Common myeloid progenitor, CD34-positive (primary cell): ENCODE measurements at regions not wholly inside any gene's neighbourhood (a gene's known extent, or its start where the extent isn't known, plus 50 kb on each side); places are given as distances from the start of the nearest gene placed in this dataset.

Experiments used
- CTCF ChIA-PET: fragments of 350-600 bp; sonication (Branson Sonifier 250); formaldehyde crosslinking; loops from one replicate; lab custom pipeline; 2021; ENCODE audit warnings: antibody characterized with exemption; lab: Charles Lee
- POLR2A ChIA-PET: fragments of 350-600 bp; sonication (Branson Sonifier 250); formaldehyde crosslinking; loops from one replicate; lab custom pipeline; 2021; ENCODE audit warnings: antibody characterized with exemption; lab: Charles Lee
- DNase-seq, 3 donors: peaks; one replicate each; pipeline versions ENCODE4 v3.0.0 to v3.0.0-alpha.2; 2013
- H3K27ac ChIP-seq, 2 experiments: 1 replicate in 1 of 2; 2 replicates in 1 of 2; pipeline ENCODE4 v1.7.0; 2013; ENCODE audit warnings: inconsistent platforms in 2 of 2, low read length in 2 of 2, mild to moderate bottlenecking in 2 of 2, low read depth in 1 of 2, moderate library complexity in 1 of 2; ENCODE audit not compliant: severe bottlenecking in 2 of 2, insufficient read depth in 1 of 2, poor library complexity in 1 of 2
- H3K27me3 ChIP-seq, 5 experiments: replicated peaks in 2 of 5; 1 replicate in 3 of 5; 2 replicates in 2 of 5; pipeline versions ENCODE4 v1.6.1 to v1.7.0; 2013; ENCODE audit warnings: low read length in 4 of 5, mild to moderate bottlenecking in 2 of 5, moderate library complexity in 2 of 5, inconsistent platforms in 1 of 5; ENCODE audit not compliant: insufficient read depth in 5 of 5, control insufficient read depth in 4 of 5
- H3K36me3 ChIP-seq, 4 experiments: 1 replicate in 2 of 4; 2 replicates in 2 of 4; pipeline versions ENCODE4 v1.6.1 to v1.7.0; 2013; ENCODE audit warnings: low read length in 3 of 4, control low read depth in 1 of 4, mild to moderate bottlenecking in 1 of 4; ENCODE audit not compliant: control insufficient read depth in 4 of 4, insufficient read depth in 4 of 4
- H3K4me1 ChIP-seq, 4 experiments: 1 replicate in 3 of 4; 2 replicates in 1 of 4; pipeline versions ENCODE4 v1.6.1 to v1.7.1; 2013; ENCODE audit warnings: low read length in 3 of 4, mild to moderate bottlenecking in 3 of 4, control low read depth in 1 of 4, inconsistent platforms in 1 of 4, moderate library complexity in 1 of 4; ENCODE audit not compliant: control insufficient read depth in 4 of 4, insufficient read depth in 4 of 4; ENCODE audit errors: control extremely low read depth in 1 of 4
- H3K4me3 ChIP-seq, 7 experiments: 1 replicate in 4 of 7; 2 replicates in 3 of 7; pipeline versions ENCODE4 v1.5.1 to v1.7.0; 2013; ENCODE audit warnings: mild to moderate bottlenecking in 7 of 7, low read length in 6 of 7, moderate library complexity in 6 of 7, inconsistent platforms in 2 of 7, low read depth in 2 of 7, control low read depth in 1 of 7; ENCODE audit not compliant: insufficient read depth in 4 of 7, control insufficient read depth in 1 of 7; ENCODE audit errors: extremely low read depth in 1 of 7
- H3K9me3 ChIP-seq, 5 experiments: 1 replicate in 4 of 5; 2 replicates in 1 of 5; pipeline versions ENCODE4 v1.6.1 to v1.7.1; 2013; ENCODE audit warnings: low read length in 4 of 5, mild to moderate bottlenecking in 2 of 5, inconsistent platforms in 1 of 5, low read depth in 1 of 5, moderate library complexity in 1 of 5; ENCODE audit not compliant: control insufficient read depth in 4 of 5, insufficient read depth in 2 of 5; ENCODE audit errors: control extremely low read depth in 1 of 5
- WGBS: methylation state at CpG from one replicate; pipeline ENCODE4 v1.1.5; 2013; ENCODE audit not compliant: insufficient coverage; 5-methylcytosine and 5-hydroxymethylcytosine counted together

DNA sequence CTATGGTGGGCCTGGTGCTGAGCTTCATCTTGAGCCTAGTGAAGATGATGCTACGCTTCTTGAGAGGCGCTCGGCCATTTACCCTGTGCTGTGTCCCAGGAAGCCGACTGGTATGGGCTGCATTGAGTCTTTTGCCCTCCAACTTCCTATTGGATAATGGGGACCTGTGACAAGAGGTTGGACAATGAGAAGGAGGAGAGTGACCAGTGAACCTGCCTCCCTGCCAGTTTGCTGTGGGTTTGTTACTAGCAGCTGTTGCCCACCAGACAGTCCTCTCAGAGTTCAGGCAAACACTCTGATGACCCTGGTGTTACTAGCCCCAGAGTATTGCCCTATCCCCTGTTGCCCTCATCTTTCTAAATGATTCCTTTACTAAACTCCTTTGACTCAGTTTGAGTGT is 99.6 kb upstream of the PFN2 start:
- H3K4me1 ChIP-seq, result no peaks in the 10 kb centered on the region
- WGBS, result 100% methylated on average over 3 of the region's 4 CpGs
- no peaks in the 10 kb centered on the region for H3K36me3 ChIP-seq
- H3K9me3 ChIP-seq, result no peaks in the 10 kb centered on the region
- H3K27me3 ChIP-seq, result peaks cover 2 to 16% (median 11%) of the 10 kb centered on the region in 5 experiments
- DNase-seq, result no peak
- ChIA-PET POLR2A (no interaction called here), CTCF (no interaction called here)
- H3K4me3 ChIP-seq, result no peak overlapping the region
- no peak overlapping the region for H3K27ac ChIP-seq

DNA sequence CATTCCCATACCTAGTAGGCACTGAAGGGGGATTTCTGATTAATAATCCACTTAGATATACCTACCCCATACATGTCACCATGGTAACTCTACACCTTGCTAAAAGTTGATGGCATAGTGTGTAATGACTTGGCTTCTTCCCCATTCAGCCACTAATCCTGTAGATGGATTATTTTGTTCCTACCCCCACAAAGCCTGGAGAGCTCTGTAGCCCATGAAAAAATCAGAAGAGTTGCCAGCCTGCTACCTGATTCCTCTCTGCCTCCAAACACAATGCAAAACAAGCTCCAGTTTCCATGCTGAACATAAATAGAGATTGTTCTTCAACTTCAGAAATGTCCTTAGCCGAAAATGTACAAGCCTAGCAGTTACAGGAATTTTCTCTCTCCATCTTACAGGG is 98.9 kb upstream of the PFN2 start:
- Histone ChIP-seq H3K4me3 (no peak overlapping the region), H3K9me3 (no peaks in the 10 kb centered on the region), H3K27me3 (peaks cover 2 to 16% (median 10%) of the 10 kb centered on the region in 5 experiments), H3K4me1 (no peaks in the 10 kb centered on the region), H3K36me3 (no peaks in the 10 kb centered on the region), H3K27ac (no peak overlapping the region)
- no peak for DNase-seq
- POLR2A ChIA-PET, result no interaction called here
- CTCF ChIA-PET, result interaction anchor here (0.5 to 1.8 kb wide), 2 partner anchors 10 to 44 kb away, joined by 3 to 4 read pairs; no protein-coding TSS in a partner anchor
- WGBS, result 100% methylated on average over 1 of the region's 1 CpG

GRCh38 chr3:150069154-150069527 is 98.4 kb upstream of the PFN2 start:
- ChIA-PET CTCF (interaction anchor here (0.5 to 1.8 kb wide), 2 partner anchors 10 to 44 kb away, joined by 3 to 4 read pairs; no protein-coding TSS in a partner anchor), POLR2A (no interaction called here)
- Histone ChIP-seq H3K36me3 (no peaks in the 10 kb centered on the region), H3K4me1 (no peaks in the 10 kb centered on the region), H3K27me3 (peaks cover 2 to 15% (median 10%) of the 10 kb centered on the region in 5 experiments), H3K9me3 (no peaks in the 10 kb centered on the region), H3K27ac (no peak overlapping the region), H3K4me3 (no peak overlapping the region)
- 90% methylated on average over 1 of the region's 1 CpG for WGBS
- DNase-seq, result no peak

GRCh38 chr3:150068440-150069153 is 97.9 kb upstream of the PFN2 start:
- H3K27me3 ChIP-seq, result peaks cover 2 to 15% (median 10%) of the 10 kb centered on the region in 5 experiments
- H3K9me3 ChIP-seq, result no peaks in the 10 kb centered on the region
- 91% methylated on average over 5 of the region's 7 CpGs for WGBS
- no peak overlapping the region for H3K27ac ChIP-seq
- no peaks in the 10 kb centered on the region for H3K36me3 ChIP-seq
- no peak for DNase-seq
- POLR2A ChIA-PET, result no interaction called here
- CTCF ChIA-PET, result interaction anchor here (1.8 kb wide), 1 partner anchor 9 kb away, joined by 4 read pairs; no protein-coding TSS in a partner anchor
- no peak overlapping the region for H3K4me3 ChIP-seq
- H3K4me1 ChIP-seq, result no peaks in the 10 kb centered on the region

GRCh38 chr3:150067561-150067960 is 96.9 kb upstream of the PFN2 start:
- no peak for DNase-seq
- H3K27me3 ChIP-seq, result peaks cover 0 to 15% (median 10%) of the 10 kb centered on the region in 5 experiments
- H3K4me3 ChIP-seq, result no peak overlapping the region
- CTCF ChIA-PET, result interaction anchor here (1.8 kb wide), 1 partner anchor 8 kb away, joined by 4 read pairs; no protein-coding TSS in a partner anchor
- 85% methylated on average over 2 of the region's 3 CpGs for WGBS
- no peaks in the 10 kb centered on the region for H3K4me1 ChIP-seq
- POLR2A ChIA-PET, result no interaction called here
- no peaks in the 10 kb centered on the region for H3K36me3 ChIP-seq
- no peak overlapping the region for H3K27ac ChIP-seq
- no peaks in the 10 kb centered on the region for H3K9me3 ChIP-seq

DNA sequence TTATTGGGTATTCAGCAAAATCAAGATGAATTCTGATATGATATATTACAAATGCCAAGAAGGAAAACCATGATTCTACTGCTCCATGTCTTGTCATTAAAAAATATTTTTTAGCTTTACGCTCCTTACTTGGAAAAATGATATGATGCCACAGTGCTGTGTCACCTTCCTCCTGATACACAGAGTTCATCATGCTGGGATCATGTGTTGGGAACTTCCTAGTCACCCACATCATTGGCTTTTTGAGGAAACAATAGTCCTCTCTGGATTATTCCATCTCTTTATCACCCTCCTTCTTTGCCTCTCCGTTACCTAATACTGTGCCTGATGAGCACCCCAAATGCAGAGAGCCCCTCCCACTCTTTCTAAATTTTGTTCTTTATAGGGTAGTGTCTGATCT is 94.3 kb upstream of the PFN2 start:
- no peaks in the 10 kb centered on the region for H3K36me3 ChIP-seq
- ChIA-PET POLR2A (no interaction called here), CTCF (no interaction called here)
- no peak overlapping the region for H3K27ac ChIP-seq
- DNase-seq, result no peak
- WGBS, result 100% methylated on average over 1 of the region's 2 CpGs
- H3K4me3 ChIP-seq, result no peak overlapping the region
- H3K27me3 ChIP-seq, result peaks cover 0 to 15% (median 10%) of the 10 kb centered on the region in 5 experiments
- no peaks in the 10 kb centered on the region for H3K4me1 ChIP-seq
- H3K9me3 ChIP-seq, result no peaks in the 10 kb centered on the region

- Histone ChIP-seq H3K27me3 (peaks cover 0 to 11% (median 3%) of the 10 kb centered on the region in 5 experiments), H3K4me3 (no peak overlapping the region)
- POLR2A ChIA-PET, result interaction anchor here (0.7 kb wide), 1 partner anchor 61 kb away, joined by 3 read pairs; no protein-coding TSS in a partner anchor
Observed at GRCh38 chr3:150063237-150063636, 92.5 kb upstream of the PFN2 start.

More at GRCh38 chr3:150063237-150063636, 92.5 kb upstream of the PFN2 start:
- Histone ChIP-seq H3K9me3 (no peaks in the 10 kb centered on the region), H3K27ac (no peak overlapping the region), H3K36me3 (no peaks in the 10 kb centered on the region), H3K4me1 (no peaks in the 10 kb centered on the region)
- 100% methylated on average over 1 of the region's 1 CpG for WGBS
- no peak for DNase-seq
- CTCF ChIA-PET, result no interaction called here
